ENCODE measurements at regions not wholly inside any gene's neighbourhood (a gene's known extent, or its start where the extent isn't known, plus 50 kb on each side); places are given as distances from the start of the nearest gene placed in this dataset.
"Not testable (repeated sequence)": the region's sequence is repeated elsewhere in the genome, so short reads cannot be mapped to it uniquely, and the experiment has no call there.

GRCh38 chr1:88341447-88341846 lies 342.6 kb upstream of the PKN2 start:
- no peak for DNase-seq (ENCODE audit: low read depth in 2 of 2)

GRCh38 chr1:88342081-88342480 lies 342.0 kb upstream of the PKN2 start:
- DNase-seq (ENCODE audit: low read depth in 2 of 2): not testable (repeated sequence)

DNA sequence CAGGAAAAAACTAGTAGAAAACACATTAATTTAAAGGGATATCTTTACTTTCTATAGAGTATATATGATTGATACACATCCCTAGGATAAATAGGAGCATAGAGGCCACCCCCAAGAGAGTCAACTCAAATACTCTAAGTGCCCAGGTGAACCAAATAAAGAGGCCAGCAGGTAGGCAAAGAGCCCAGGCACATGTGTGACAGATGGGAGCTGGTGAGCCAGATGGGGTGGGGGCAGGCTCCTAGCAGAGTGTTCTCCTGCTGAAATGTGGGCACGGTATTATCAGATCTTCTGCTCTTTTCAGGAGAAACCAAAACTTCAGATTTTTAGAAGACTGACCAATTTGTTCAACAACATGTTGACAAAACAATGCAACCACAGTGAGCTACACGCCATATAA lies 333.4 kb upstream of the PKN2 start:
- no peak for DNase-seq (ENCODE audit: low read depth in 2 of 2)

GRCh38 chr1:88351960-88352359 lies 332.1 kb upstream of the PKN2 start:
- no peak for DNase-seq (ENCODE audit: low read depth in 2 of 2)

DNA sequence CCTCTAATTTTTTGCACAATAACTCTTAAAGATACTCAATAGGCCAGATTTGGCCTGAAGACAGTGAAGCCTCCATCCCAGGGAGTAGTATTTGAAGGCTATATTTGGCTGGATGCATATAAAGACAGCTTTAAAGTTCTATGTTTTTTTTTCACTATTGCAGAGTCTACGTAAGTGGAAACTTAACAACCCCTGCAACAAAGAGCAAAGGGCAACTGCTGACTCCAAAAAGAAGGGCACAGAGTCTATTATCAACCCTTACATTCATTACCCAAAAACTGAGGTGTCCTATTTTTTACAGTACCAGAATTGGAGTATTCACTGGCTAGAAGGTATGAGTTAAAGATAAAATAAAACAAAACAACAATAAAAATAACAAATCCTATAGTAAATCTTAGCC lies 329.8 kb upstream of the PKN2 start:
- no peak for DNase-seq (ENCODE audit: low read depth in 2 of 2)

DNA sequence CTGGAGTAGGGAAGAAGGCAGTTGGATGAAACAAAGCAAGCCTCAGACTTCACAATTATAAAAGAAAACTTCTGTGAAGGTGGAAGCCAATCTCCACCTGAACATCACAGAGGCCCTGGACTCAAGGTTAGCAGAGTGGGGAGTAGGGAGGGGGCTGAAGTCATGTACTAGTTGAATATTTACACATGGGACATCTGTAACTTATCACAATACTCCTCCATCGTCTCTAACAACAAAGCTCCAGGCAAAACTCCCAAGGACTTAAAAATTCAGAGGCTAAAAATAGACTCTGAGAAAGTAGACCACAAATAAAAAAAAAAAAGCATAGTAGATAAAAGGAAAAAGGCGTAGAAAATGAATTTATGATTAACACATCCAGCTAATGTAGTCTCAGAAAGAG lies 326.3 kb upstream of the PKN2 start:
- no peak for DNase-seq (ENCODE audit: low read depth in 2 of 2)

DNA sequence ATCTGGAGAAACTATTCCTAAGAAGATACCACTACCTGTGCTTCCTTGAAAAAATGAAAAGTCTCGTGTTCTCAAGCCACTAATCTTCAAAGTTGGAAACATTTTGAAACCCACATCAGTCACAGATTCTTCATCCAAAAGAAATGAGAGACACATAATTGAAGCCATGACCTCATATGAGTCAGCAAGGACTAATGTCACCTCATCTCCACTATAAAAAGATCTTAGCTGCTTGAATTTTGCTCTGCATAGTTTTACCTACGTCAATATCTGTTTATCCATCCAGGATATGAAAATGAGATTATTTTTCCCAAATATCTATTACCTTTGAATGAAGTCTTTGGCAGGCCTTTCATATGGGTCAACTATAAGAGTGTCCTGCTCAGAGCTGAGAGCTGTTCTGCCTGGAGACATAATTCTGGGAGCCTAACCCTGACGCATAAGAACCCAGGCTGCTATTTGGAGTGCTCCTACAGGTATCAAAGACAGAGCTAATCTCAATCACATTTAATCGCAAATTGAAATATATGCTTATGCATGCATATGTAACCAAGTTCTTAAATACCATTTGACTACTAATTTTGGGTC lies 312.5 kb upstream of the PKN2 start:
- no peak for DNase-seq (ENCODE audit: low read depth in 2 of 2)

DNA sequence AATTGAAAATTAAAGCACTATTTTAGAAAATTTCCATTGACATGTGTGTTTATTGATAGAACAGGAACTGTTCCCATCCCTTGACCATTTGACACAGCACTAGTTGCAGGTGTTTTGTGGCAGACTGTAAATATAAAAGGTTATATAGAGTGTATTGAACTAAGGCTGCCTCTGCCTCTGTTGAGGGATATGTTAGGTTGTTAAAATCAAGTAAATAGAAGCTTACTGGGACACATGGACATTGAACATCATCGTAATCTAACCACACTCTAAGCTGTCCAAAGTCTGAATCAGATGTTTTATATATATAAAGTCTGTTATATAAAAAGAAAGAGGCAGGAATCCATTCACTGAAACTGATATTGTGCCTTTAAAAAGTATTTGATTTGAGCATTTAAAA lies 308.1 kb upstream of the PKN2 start:
- DNase-seq (ENCODE audit: low read depth in 2 of 2): no peak

- DNase-seq (ENCODE audit: low read depth in 2 of 2): no peak
Measured at GRCh38 chr1:88376421-88376820, 307.7 kb upstream of the PKN2 start.

DNA sequence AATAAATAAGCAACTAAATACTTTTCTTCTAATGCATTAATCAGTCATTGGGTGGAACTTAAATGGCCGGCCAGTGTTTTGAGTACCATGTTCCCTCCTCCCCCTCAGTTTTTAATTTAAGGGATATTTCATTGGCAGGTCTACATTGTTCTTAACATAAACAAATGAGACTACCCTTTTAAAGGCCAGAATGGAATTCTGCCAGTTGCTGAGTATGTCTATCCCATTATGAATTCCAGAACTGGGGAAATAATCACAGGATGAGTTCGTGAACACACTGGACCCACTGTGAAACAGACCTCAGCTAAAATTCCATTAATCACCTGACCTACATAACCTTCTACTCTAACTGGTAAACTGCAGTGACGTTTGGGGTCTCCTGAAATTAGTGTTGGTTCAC lies 305.5 kb upstream of the PKN2 start:
- peak in 1 of 2 donors; percentile 7 for DNase-seq (ENCODE audit: low read depth in 2 of 2)

DNA sequence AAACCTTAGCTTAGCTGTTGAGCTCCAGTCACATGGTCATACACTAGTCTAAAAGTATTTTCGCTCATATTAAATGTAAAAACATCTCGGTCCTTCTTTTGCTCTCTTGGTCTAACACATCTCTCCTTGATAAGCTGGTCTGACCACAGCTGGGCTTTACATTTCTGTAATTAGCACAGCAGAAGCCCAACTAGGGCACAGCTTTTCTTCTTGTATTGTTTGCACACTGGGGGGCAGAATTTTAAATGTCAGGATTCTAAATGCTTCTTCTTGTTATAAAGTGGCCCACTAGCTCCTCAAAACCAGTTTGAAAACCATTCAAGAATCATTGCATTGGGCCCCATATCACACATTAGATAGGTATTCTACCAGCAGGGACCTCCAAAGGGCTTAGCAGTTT lies 289.1 kb upstream of the PKN2 start:
- DNase-seq (ENCODE audit: low read depth in 2 of 2): no peak

DNA sequence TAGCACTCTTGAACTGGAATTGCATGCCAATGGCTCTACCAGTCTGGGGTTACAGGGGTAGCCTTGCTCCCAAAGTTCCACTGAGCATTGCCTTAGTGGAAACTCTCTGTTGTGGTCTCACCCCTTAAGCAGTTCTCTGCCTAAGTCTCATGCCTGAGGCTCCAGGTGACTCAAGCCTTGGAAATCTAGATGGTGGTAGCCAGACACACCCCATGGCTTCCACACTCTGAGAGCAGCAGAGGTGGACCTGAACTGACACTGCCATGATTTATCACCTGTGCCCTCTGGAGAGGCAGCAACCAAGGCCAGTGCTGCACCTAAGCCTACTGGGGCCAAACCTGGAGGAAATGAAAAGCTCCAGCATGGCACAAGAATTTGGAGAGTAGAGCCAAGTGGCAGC lies 285.7 kb upstream of the PKN2 start:
- DNase-seq (ENCODE audit: low read depth in 2 of 2): no peak

DNA sequence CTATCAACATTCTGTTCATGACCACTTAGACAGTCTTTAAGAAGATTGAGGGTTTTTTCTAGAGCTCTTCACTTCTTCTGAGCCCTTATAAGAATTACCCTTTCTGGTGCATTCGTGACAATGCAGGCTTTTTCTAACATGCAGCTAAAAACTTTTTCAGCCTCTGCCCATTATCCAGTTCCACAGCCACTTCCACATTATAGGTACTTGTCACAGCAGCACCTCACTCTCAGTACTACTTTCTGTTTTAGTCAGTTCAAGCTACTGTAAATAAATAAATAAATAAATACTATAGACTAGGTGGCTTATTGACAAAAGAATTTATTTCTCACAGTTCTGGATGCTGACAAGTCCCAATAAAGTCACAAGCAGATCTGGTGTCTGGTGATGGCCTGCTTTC lies 284.4 kb upstream of the PKN2 start:
- no peak for DNase-seq (ENCODE audit: low read depth in 2 of 2)

- no peak for DNase-seq (ENCODE audit: low read depth in 2 of 2)
Measured at GRCh38 chr1:88401313-88401712, 282.8 kb upstream of the PKN2 start.

GRCh38 chr1:88404582-88404981 lies 279.5 kb upstream of the PKN2 start:
- no peak for DNase-seq (ENCODE audit: low read depth in 2 of 2)

DNA sequence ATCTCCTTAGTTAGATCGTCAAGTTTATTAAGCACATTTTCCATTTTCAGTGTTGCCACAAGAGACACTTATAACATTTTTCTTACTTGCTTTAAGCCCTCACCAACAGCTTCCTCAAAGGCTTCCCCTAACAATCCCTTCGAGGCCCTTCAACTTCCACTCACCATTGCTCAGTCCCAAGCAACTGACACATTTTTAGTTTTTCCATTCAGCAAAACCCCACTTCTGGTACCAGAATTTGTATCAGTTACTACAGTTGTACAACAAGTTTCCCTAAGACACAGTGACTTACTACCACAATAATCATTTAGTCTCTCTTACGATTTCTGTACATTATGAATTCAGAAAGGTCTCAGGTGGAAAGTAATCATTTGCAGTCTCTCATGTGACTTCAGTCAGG lies 276.8 kb upstream of the PKN2 start:
- no peak for DNase-seq (ENCODE audit: low read depth in 2 of 2)

- no peak for DNase-seq (ENCODE audit: low read depth in 2 of 2)
Measured at GRCh38 chr1:88421997-88422396, 262.1 kb upstream of the PKN2 start.

DNA sequence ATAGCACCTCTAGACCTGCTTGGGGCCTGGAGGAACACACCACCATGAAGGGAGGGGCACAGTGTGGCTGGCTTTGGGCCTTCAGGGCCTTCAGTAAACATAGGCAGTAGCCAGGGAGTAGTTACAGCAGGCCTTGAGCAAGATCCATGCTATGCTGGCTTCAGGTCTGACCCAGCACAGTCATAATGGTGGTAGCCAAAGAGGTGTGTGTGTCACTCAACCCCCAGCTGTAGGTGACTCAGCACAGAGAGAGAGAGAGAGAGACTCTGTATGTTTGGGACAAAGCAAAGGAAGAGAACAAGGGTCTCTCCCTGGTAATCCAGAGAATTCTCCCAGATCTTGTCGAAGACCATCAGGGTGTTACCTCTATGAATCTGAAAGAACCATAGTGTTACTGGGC lies 250.5 kb upstream of the PKN2 start:
- no peak for DNase-seq (ENCODE audit: low read depth in 2 of 2)

GRCh38 chr1:88434836-88435235 lies 249.2 kb upstream of the PKN2 start:
- no peak for DNase-seq (ENCODE audit: low read depth in 2 of 2)

DNA sequence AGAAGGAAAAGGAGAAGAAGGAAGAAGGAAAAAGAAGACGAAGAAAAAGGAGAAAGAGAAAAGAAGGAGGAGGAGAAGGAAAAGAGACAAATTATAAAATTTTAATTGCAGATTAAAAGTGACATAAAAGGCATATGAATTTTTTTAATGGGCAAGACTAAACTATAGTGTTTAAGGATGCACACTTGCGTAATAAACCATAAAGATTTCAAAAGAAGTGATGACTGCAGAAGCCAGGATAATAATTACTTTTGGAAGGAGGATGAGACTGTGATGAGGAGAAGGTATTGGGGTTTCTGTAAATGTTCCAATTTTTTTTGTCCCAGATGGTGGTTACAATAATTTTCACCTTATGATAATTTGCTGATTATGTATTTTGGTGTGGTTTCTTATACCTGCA lies 243.1 kb upstream of the PKN2 start:
- no peak for DNase-seq (ENCODE audit: low read depth in 2 of 2)

GRCh38 chr1:88451856-88452255 lies 232.2 kb upstream of the PKN2 start:
- no peak for DNase-seq (ENCODE audit: low read depth in 2 of 2)

GRCh38 chr1:88453295-88453694 lies 230.8 kb upstream of the PKN2 start:
- no peak for DNase-seq (ENCODE audit: low read depth in 2 of 2)

DNA sequence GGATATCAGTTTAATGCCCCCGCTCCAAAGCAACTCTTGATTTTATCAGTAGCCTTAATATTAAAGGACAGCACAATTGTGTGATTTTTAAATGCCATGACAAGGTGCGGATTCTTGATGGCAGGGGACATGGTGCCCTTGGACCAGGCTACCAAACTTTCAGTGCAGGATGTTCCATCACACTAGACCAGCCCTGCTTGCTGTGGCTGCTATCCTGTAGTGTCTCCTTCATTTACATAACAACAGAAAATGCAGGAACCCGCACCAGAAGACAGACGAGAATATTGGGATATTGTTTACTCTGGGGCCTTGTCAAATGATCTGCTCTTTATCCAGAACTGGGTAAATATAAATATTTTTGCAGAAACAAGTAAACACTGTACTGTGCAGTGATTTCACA lies 229.3 kb upstream of the PKN2 start:
- no peak for DNase-seq (ENCODE audit: low read depth in 2 of 2)

- DNase-seq (ENCODE audit: low read depth in 2 of 2): no peak
Measured at GRCh38 chr1:88455621-88456256, 228.3 kb upstream of the PKN2 start.
